CD14-positive monocyte (primary cell): ENCODE measurements at regions not wholly inside any gene's neighbourhood (a gene's known extent, or its start where the extent isn't known, plus 50 kb on each side); places are given as distances from the start of the nearest gene placed in this dataset.

ENCODE experiments used
- DNase-seq, 3 donors: peaks; one replicate each; pipeline ENCODE4 v3.0.0-alpha.2; 2011 to 2022
- H2AFZ ChIP-seq: 2 replicates; pipeline ENCODE4 v1.6.0; 2012; ENCODE audit warnings: mild to moderate bottlenecking, low read depth, low read length, inconsistent platforms; ENCODE audit not compliant: insufficient read depth, poor library complexity, severe bottlenecking
- H3K27ac ChIP-seq, 2 donors: 1 replicate in 1 of 2; 2 replicates in 1 of 2; pipeline ENCODE4 v1.5.1; 2012 to 2013; ENCODE audit warnings: low read length in 2 of 2, control low read depth in 1 of 2, inconsistent platforms in 1 of 2, low read depth in 1 of 2, mild to moderate bottlenecking in 1 of 2
- H3K27me3 ChIP-seq, 2 donors: one replicate each; pipeline versions ENCODE4 v1.6.0 to v1.6.1; 2011 to 2013; ENCODE audit warnings: low read length in 2 of 2; ENCODE audit not compliant: control insufficient read depth in 2 of 2, insufficient read depth in 2 of 2
- H3K36me3 ChIP-seq, 2 donors: replicated peaks in 1 of 2; 1 replicate in 1 of 2; 2 replicates in 1 of 2; pipeline versions ENCODE4 v1.5.1 to v1.6.1; 2012 to 2013; ENCODE audit warnings: low read length in 2 of 2, control low read depth in 1 of 2, inconsistent platforms in 1 of 2, mild to moderate bottlenecking in 1 of 2; ENCODE audit not compliant: insufficient read depth in 2 of 2, control insufficient read depth in 1 of 2
- H3K4me1 ChIP-seq, 2 donors: 1 replicate in 1 of 2; 2 replicates in 1 of 2; pipeline versions ENCODE4 v1.5.1 to v1.6.1; 2012 to 2013; ENCODE audit warnings: low read length in 2 of 2, control low read depth in 1 of 2, inconsistent platforms in 1 of 2, mild to moderate bottlenecking in 1 of 2, moderate library complexity in 1 of 2; ENCODE audit not compliant: insufficient read depth in 2 of 2, control insufficient read depth in 1 of 2
- H3K4me2 ChIP-seq: replicated peaks from 2 replicates; pipeline ENCODE3; 2012; ENCODE audit warnings: low read length, moderate library complexity, mild to moderate bottlenecking; ENCODE audit not compliant: poor library complexity, severe bottlenecking; ENCODE audit errors: extremely low read depth
- H3K4me3 ChIP-seq, 3 experiments: fragments of 200-600 bp in 1 of 3; sonication (generic) in 1 of 3; replicated peaks in 1 of 3; 1 replicate in 2 of 3; 2 replicates in 1 of 3; pipeline ENCODE4 v1.5.1; 2011 to 2013; ENCODE audit warnings: low read length in 3 of 3, mild to moderate bottlenecking in 3 of 3, control low read depth in 2 of 3, low read depth in 2 of 3, inconsistent platforms in 1 of 3, moderate library complexity in 1 of 3
- H3K79me2 ChIP-seq: 2 replicates; pipeline ENCODE4 v1.6.0; 2012; ENCODE audit warnings: mild to moderate bottlenecking, control low read depth, inconsistent platforms, low read length, moderate library complexity; ENCODE audit not compliant: insufficient read depth
- H3K9ac ChIP-seq: 2 replicates; pipeline ENCODE4 v1.6.0; 2017; ENCODE audit warnings: low read length, mild to moderate bottlenecking; ENCODE audit not compliant: insufficient read depth, poor library complexity, severe bottlenecking
- H3K9me3 ChIP-seq, 2 donors: replicated peaks in 1 of 2; 1 replicate in 1 of 2; 2 replicates in 1 of 2; pipeline versions ENCODE4 v1.5.1 to v1.6.1; 2012 to 2013; ENCODE audit warnings: low read length in 2 of 2, control low read depth in 1 of 2; ENCODE audit not compliant: control insufficient read depth in 1 of 2, insufficient read depth in 1 of 2
- H4K20me1 ChIP-seq: 2 replicates; pipeline ENCODE4 v1.6.0; 2012; ENCODE audit warnings: mild to moderate bottlenecking, low read length, control low read depth, moderate library complexity; ENCODE audit not compliant: insufficient read depth
- H3K27ac Mint-ChIP-seq, 7 donors: one replicate each; pipeline ENCODE4 v1.8.0; 2020; ENCODE audit warnings: mild to moderate bottlenecking in 7 of 7, mixed read lengths in 7 of 7, moderate library complexity in 6 of 7, inconsistent platforms in 2 of 7
- H3K27me3 Mint-ChIP-seq, 3 donors: one replicate each; pipeline ENCODE4 v1.8.0; 2021 to 2022; ENCODE audit warnings: low read depth in 3 of 3, mild to moderate bottlenecking in 3 of 3, mixed read lengths in 3 of 3, moderate library complexity in 3 of 3, inconsistent platforms in 1 of 3
- H3K36me3 Mint-ChIP-seq, 2 donors: one replicate each; pipeline ENCODE4 v1.8.0; 2020; ENCODE audit warnings: mixed read lengths in 2 of 2, inconsistent platforms in 1 of 2, mild to moderate bottlenecking in 1 of 2
- H3K4me1 Mint-ChIP-seq: one replicate; pipeline ENCODE4 v1.8.0; 2020; ENCODE audit warnings: mild to moderate bottlenecking, mixed read lengths
- H3K4me3 Mint-ChIP-seq, 2 donors: one replicate each; pipeline ENCODE4 v1.8.0; 2020; ENCODE audit warnings: mild to moderate bottlenecking in 2 of 2, mixed read lengths in 2 of 2, moderate library complexity in 1 of 2
- H3K9me3 Mint-ChIP-seq, 7 donors: one replicate each; pipeline ENCODE4 v1.8.0; 2020 to 2022; ENCODE audit warnings: mixed read lengths in 7 of 7, mild to moderate bottlenecking in 6 of 7, moderate library complexity in 6 of 7, inconsistent platforms in 2 of 7
- WGBS: methylation state at CpG from one replicate; pipeline ENCODE4 v1.1.5; 2013; ENCODE audit warnings: missing lambda C conversion rate; ENCODE audit not compliant: insufficient coverage; 5-methylcytosine and 5-hydroxymethylcytosine counted together
- intact Hi-C, 2 donors: fragments of 100-400 bp; cut with micrococcal nuclease; formaldehyde crosslinking; loops; one replicate each; pipeline versions ENCODE4 v1.15.0 to v1.15.1; 2023
- TF ChIP-seq, protein P1 (sequence below): fragments of 200-600 bp; IDR thresholded peaks from one replicate; pipeline ENCODE4 v1.8.0; 2022; ENCODE audit warnings: antibody characterized with exemption, mild to moderate bottlenecking

GRCh38 chr5:109567374-109568044 lies 122.2 kb upstream of the MAN2A1 start:
- H3K4me3 Mint-ChIP-seq, result no peak overlapping the region
- no peaks in the 10 kb centered on the region for H3K9me3 ChIP-seq
- no peaks in the 10 kb centered on the region for H3K27me3 Mint-ChIP-seq
- no peak overlapping the region for H3K27ac Mint-ChIP-seq
- peaks cover 0 to 6% (median 2%) of the 10 kb centered on the region in 7 donors for H3K9me3 Mint-ChIP-seq
- H3K4me1 ChIP-seq, result no peaks in the 10 kb centered on the region
- no peak overlapping the region for H2AFZ ChIP-seq
- H3K36me3 ChIP-seq, result no peaks in the 10 kb centered on the region
- intact Hi-C loops, result no loop called here
- H3K27ac ChIP-seq, result no peak overlapping the region
- peaks cover 3% of the 10 kb centered on the region for H3K4me1 Mint-ChIP-seq
- H3K4me3 ChIP-seq, result no peak overlapping the region
- H4K20me1 ChIP-seq, result no peaks in the 10 kb centered on the region
- H3K4me2 ChIP-seq, result no peak overlapping the region
- no peaks in the 10 kb centered on the region for H3K27me3 ChIP-seq
- H3K79me2 ChIP-seq, result no peaks in the 10 kb centered on the region
- WGBS, result 60% methylated on average over 1 of the region's 7 CpGs
- no peaks in the 10 kb centered on the region for H3K36me3 Mint-ChIP-seq
- H3K9ac ChIP-seq, result no peak overlapping the region
- TF ChIP-seq, protein P1, sequence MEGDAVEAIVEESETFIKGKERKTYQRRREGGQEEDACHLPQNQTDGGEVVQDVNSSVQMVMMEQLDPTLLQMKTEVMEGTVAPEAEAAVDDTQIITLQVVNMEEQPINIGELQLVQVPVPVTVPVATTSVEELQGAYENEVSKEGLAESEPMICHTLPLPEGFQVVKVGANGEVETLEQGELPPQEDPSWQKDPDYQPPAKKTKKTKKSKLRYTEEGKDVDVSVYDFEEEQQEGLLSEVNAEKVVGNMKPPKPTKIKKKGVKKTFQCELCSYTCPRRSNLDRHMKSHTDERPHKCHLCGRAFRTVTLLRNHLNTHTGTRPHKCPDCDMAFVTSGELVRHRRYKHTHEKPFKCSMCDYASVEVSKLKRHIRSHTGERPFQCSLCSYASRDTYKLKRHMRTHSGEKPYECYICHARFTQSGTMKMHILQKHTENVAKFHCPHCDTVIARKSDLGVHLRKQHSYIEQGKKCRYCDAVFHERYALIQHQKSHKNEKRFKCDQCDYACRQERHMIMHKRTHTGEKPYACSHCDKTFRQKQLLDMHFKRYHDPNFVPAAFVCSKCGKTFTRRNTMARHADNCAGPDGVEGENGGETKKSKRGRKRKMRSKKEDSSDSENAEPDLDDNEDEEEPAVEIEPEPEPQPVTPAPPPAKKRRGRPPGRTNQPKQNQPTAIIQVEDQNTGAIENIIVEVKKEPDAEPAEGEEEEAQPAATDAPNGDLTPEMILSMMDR, result no peak
- no peak for DNase-seq

DNA sequence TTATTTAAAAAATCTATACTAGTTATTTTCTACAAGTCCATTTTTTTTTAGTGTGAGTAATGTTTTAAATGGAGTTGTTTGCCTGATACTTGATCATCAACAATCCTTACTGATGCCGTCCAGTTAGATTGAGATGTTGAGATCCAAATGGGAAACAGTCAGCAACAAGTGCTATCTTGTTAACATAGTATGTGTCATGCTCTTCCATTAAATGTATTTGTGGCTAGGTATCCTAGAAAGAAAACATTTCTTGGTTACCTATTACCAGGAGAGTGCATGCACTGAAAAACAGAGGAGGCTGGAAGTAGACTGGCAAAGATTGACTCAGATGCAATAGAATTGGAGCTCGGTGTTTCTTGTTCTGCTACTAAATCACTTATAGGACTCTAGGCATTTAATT lies 123.4 kb upstream of the MAN2A1 start:
- Histone ChIP-seq H3K36me3 (no peaks in the 10 kb centered on the region), H3K4me3 (no peak overlapping the region), H3K9ac (no peak overlapping the region), H3K27ac (no peak overlapping the region), H3K4me1 (no peaks in the 10 kb centered on the region), H3K27me3 (no peaks in the 10 kb centered on the region), H2AFZ (no peak overlapping the region), H3K9me3 (no peaks in the 10 kb centered on the region), H4K20me1 (no peaks in the 10 kb centered on the region), H3K79me2 (no peaks in the 10 kb centered on the region), H3K4me2 (no peak overlapping the region)
- Mint-ChIP-seq H3K4me3 (no peak overlapping the region), H3K27me3 (no peaks in the 10 kb centered on the region), H3K27ac (no peak overlapping the region), H3K36me3 (no peaks in the 10 kb centered on the region), H3K9me3 (peaks cover 0 to 6% (median 2%) of the 10 kb centered on the region in 7 donors), H3K4me1 (peaks cover 3% of the 10 kb centered on the region)
- TF ChIP-seq, protein P1, result no peak
- no CpG with 5 or more reads among the region's 2 CpGs for WGBS
- DNase-seq, result no peak
- intact Hi-C loops, result no loop called here
